ES-I3 (cell line): ENCODE measurements at regions not wholly inside any gene's neighbourhood (a gene's known extent, or its start where the extent isn't known, plus 50 kb on each side); places are given as distances from the start of the nearest gene placed in this dataset.

Experiments used
- H3K36me3 ChIP-seq: 2 replicates; pipeline ENCODE4 v1.6.1; 2013; ENCODE audit warnings: mild to moderate bottlenecking, low read length, control low read depth, moderate library complexity; ENCODE audit not compliant: insufficient read depth
- H3K4me1 ChIP-seq: 2 replicates; pipeline ENCODE4 v1.6.1; 2013; ENCODE audit warnings: mild to moderate bottlenecking, control low read depth, low read length; ENCODE audit not compliant: insufficient read depth
- H3K9ac ChIP-seq: 2 replicates; pipeline ENCODE4 v1.6.1; 2013; ENCODE audit warnings: low read depth, mild to moderate bottlenecking, low read length, moderate library complexity
- H3K9me3 ChIP-seq: 2 replicates; pipeline ENCODE4 v1.6.1; 2013; ENCODE audit warnings: mild to moderate bottlenecking, low read length, moderate library complexity; ENCODE audit not compliant: control insufficient read depth, insufficient read depth

- Histone ChIP-seq H3K9me3 (no peaks in the 10 kb centered on the region), H3K4me1 (no peaks in the 10 kb centered on the region), H3K9ac (no peak overlapping the region), H3K36me3 (no peaks in the 10 kb centered on the region)
Measured at GRCh38 chr3:176491084-176491483, 706.2 kb downstream of the TBL1XR1 start.

GRCh38 chr3:176490357-176490756, 706.9 kb downstream of the TBL1XR1 start:
- Histone ChIP-seq H3K9me3 (no peaks in the 10 kb centered on the region), H3K9ac (no peak overlapping the region), H3K36me3 (no peaks in the 10 kb centered on the region), H3K4me1 (no peaks in the 10 kb centered on the region)

GRCh38 chr3:176479248-176479647, 718.0 kb downstream of the TBL1XR1 start:
- H3K9ac ChIP-seq, result no peak overlapping the region
- H3K36me3 ChIP-seq, result no peaks in the 10 kb centered on the region
- H3K9me3 ChIP-seq, result no peaks in the 10 kb centered on the region
- H3K4me1 ChIP-seq, result no peaks in the 10 kb centered on the region

- H3K36me3 ChIP-seq, result no peaks in the 10 kb centered on the region
- H3K9ac ChIP-seq, result no peak overlapping the region
- no peaks in the 10 kb centered on the region for H3K4me1 ChIP-seq
- no peaks in the 10 kb centered on the region for H3K9me3 ChIP-seq
Measured at GRCh38 chr3:176469694-176470205, 727.5 kb downstream of the TBL1XR1 start.

- no peaks in the 10 kb centered on the region for H3K4me1 ChIP-seq
- H3K36me3 ChIP-seq, result no peaks in the 10 kb centered on the region
- no peaks in the 10 kb centered on the region for H3K9me3 ChIP-seq
- no peak overlapping the region for H3K9ac ChIP-seq
Measured at GRCh38 chr3:176463610-176464009, 733.7 kb downstream of the TBL1XR1 start.

GRCh38 chr3:176447369-176447768, 749.9 kb downstream of the TBL1XR1 start:
- H3K36me3 ChIP-seq, result no peaks in the 10 kb centered on the region
- no peaks in the 10 kb centered on the region for H3K4me1 ChIP-seq
- no peak overlapping the region for H3K9ac ChIP-seq
- no peaks in the 10 kb centered on the region for H3K9me3 ChIP-seq

- H3K9me3 ChIP-seq, result no peaks in the 10 kb centered on the region
Measured at GRCh38 chr3:176442326-176442725, 755.0 kb downstream of the TBL1XR1 start.

GRCh38 chr3:176439729-176440128, 757.6 kb downstream of the TBL1XR1 start:
- Histone ChIP-seq H3K9ac (no peak overlapping the region), H3K4me1 (peaks cover under 1% of the 10 kb centered on the region; the same call in 1 of the 2 replicates), H3K9me3 (no peaks in the 10 kb centered on the region), H3K36me3 (no peaks in the 10 kb centered on the region)

More at GRCh38 chr3:176442326-176442725, 755.0 kb downstream of the TBL1XR1 start:
- no peak overlapping the region for H3K9ac ChIP-seq
- H3K4me1 ChIP-seq, result no peaks in the 10 kb centered on the region
- no peaks in the 10 kb centered on the region for H3K36me3 ChIP-seq

GRCh38 chr3:176431991-176432390, 765.3 kb downstream of the TBL1XR1 start:
- Histone ChIP-seq H3K9ac (no peak overlapping the region), H3K36me3 (no peaks in the 10 kb centered on the region), H3K9me3 (no peaks in the 10 kb centered on the region), H3K4me1 (peaks cover 7% of the 10 kb centered on the region; the same call in 1 of the 2 replicates)

- Histone ChIP-seq H3K9me3 (no peaks in the 10 kb centered on the region), H3K36me3 (no peaks in the 10 kb centered on the region), H3K4me1 (peaks cover 8% of the 10 kb centered on the region; the same call in 1 of the 2 replicates), H3K9ac (no peak overlapping the region)
Measured at GRCh38 chr3:176431038-176431418, 766.3 kb downstream of the TBL1XR1 start.

- H3K9me3 ChIP-seq, result no peaks in the 10 kb centered on the region
- no peaks in the 10 kb centered on the region for H3K36me3 ChIP-seq
- peaks cover 9% of the 10 kb centered on the region; the same call in 1 of the 2 replicates for H3K4me1 ChIP-seq
- H3K9ac ChIP-seq, result no peak overlapping the region
Measured at GRCh38 chr3:176430244-176431037, 766.8 kb downstream of the TBL1XR1 start.

GRCh38 chr3:176428552-176428951, 768.7 kb downstream of the TBL1XR1 start:
- peaks cover 2% of the 10 kb centered on the region; the same call in 1 of the 2 replicates for H3K4me1 ChIP-seq
- H3K36me3 ChIP-seq, result no peaks in the 10 kb centered on the region
- H3K9ac ChIP-seq, result no peak overlapping the region
- H3K9me3 ChIP-seq, result no peaks in the 10 kb centered on the region

GRCh38 chr3:176426371-176426770, 770.9 kb downstream of the TBL1XR1 start:
- Histone ChIP-seq H3K4me1 (peaks cover 2% of the 10 kb centered on the region; the same call in 1 of the 2 replicates), H3K9me3 (no peaks in the 10 kb centered on the region), H3K9ac (no peak overlapping the region), H3K36me3 (no peaks in the 10 kb centered on the region)

GRCh38 chr3:176416870-176417269, 780.4 kb downstream of the TBL1XR1 start:
- peaks cover 9% of the 10 kb centered on the region for H3K4me1 ChIP-seq

GRCh38 chr3:176415661-176416295, 781.5 kb downstream of the TBL1XR1 start:
- Histone ChIP-seq H3K4me1 (peaks cover 9% of the 10 kb centered on the region), H3K36me3 (no peaks in the 10 kb centered on the region), H3K9ac (no peak overlapping the region), H3K9me3 (no peaks in the 10 kb centered on the region)

More at GRCh38 chr3:176416870-176417269, 780.4 kb downstream of the TBL1XR1 start:
- H3K36me3 ChIP-seq, result no peaks in the 10 kb centered on the region
- no peak overlapping the region for H3K9ac ChIP-seq
- H3K9me3 ChIP-seq, result no peaks in the 10 kb centered on the region
